H1 (cell line): ENCODE measurements at regions not wholly inside any gene's neighbourhood (a gene's known extent, or its start where the extent isn't known, plus 50 kb on each side); places are given as distances from the start of the nearest gene placed in this dataset.

Experiments
- CBX8 ChIP-seq: fragments of 300-800, 300-1000 bp; sonication (generic); IDR thresholded peaks from 2 replicates; pipeline ENCODE4 v1.7.1; 2016; ENCODE audit warnings: low read depth, low read length, borderline replicate concordance
- CHD2 ChIP-seq: IDR thresholded peaks from 2 replicates; pipeline ENCODE4 v1.6.1; 2012; ENCODE audit warnings: low read length, improper control_type of control experiment
- CTBP2 ChIP-seq: IDR thresholded peaks from 2 replicates; pipeline ENCODE4 v1.7.0; 2011; ENCODE audit warnings: borderline replicate concordance, mild to moderate bottlenecking, moderate library complexity, mixed read lengths, low read length; ENCODE audit not compliant: insufficient read depth, insufficient read length
- EZH2 ChIP-seq: fragments of 200-600 bp; sonication (generic); IDR thresholded peaks from 2 replicates; pipeline ENCODE4 v1.7.1; 2012; ENCODE audit warnings: low read depth, mild to moderate bottlenecking, moderate library complexity, low read length, inconsistent platforms; ENCODE audit not compliant: severe bottlenecking
- FOSL1 ChIP-seq: IDR thresholded peaks from 2 replicates; pipeline ENCODE4 v1.6.1; 2011; ENCODE audit warnings: mild to moderate bottlenecking, low read depth, low read length, moderate library complexity; ENCODE audit not compliant: insufficient read depth
- HDAC2 ChIP-seq, 2 experiments: fragments of 300-600 bp in 1 of 2; sonication (generic) in 1 of 2; IDR thresholded peaks; 2 replicates each; pipeline ENCODE4 v1.6.1; 2011 to 2012; ENCODE audit warnings: low read depth in 2 of 2, low read length in 2 of 2, mild to moderate bottlenecking in 2 of 2, moderate library complexity in 2 of 2, borderline replicate concordance in 1 of 2, inconsistent platforms in 1 of 2
- KDM1A ChIP-seq: fragments of 200-600, 300-600 bp; sonication (generic); IDR thresholded peaks from 2 replicates; pipeline ENCODE4 v1.7.1; 2016; ENCODE audit warnings: mild to moderate bottlenecking, low read length, borderline replicate concordance
- SIRT6 ChIP-seq: IDR thresholded peaks from one replicate; pipeline ENCODE4 v1.7.1; 2012; ENCODE audit warnings: low read length, inconsistent platforms
- SIX5 ChIP-seq: IDR thresholded peaks from 2 replicates; pipeline ENCODE4 v1.6.1; 2011; ENCODE audit warnings: mild to moderate bottlenecking, low read depth, low read length
- SP2 ChIP-seq: IDR thresholded peaks from 2 replicates; pipeline ENCODE4 v1.6.1; 2012; ENCODE audit warnings: mild to moderate bottlenecking, low read length, inconsistent platforms
- SUZ12 ChIP-seq: fragments of 200-600 bp; sonication (generic); IDR thresholded peaks from 2 replicates; pipeline ENCODE4 v1.6.1; 2012; ENCODE audit warnings: mild to moderate bottlenecking, inconsistent platforms, low read length, moderate library complexity, mixed read lengths
- YY1 ChIP-seq: IDR thresholded peaks from 2 replicates; pipeline ENCODE4 v1.6.1; 2011; ENCODE audit warnings: low read depth, mild to moderate bottlenecking, low read length
- ZNF274 ChIP-seq: IDR thresholded peaks from 2 replicates; pipeline ENCODE4 v1.7.0; 2012; ENCODE audit warnings: low read length, borderline replicate concordance; ENCODE audit errors: extremely low read depth

DNA sequence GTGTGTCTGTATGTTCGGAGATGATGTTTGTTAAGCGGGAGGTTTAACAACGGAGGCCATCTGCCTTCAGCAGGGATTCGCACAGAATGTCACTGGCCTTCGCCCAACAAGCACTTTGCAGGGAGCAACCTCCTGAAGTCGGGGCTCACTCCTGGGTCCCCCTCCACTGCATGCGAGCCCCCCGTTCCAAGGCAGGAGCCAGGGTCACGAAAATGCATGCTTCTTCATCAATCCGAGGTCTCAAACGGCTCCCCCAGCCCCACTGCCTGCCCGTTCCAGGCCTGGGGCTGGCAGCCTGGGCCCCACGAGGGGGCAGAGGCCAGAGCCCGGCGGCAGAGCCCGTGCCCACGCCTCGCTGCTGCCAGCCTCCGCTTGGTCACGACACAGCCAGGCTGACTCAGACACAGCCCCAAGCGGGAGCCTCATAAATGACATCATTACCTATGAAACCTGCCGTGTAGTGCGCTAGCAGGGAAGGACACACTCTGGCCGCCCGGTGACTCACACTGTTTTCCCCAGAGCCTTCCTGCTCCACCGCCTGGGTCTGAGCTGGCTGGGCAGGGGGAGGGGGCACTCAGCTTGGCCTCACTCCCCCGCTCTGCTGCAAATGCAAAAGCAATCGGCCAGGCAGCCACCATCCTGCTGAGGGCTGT, 169.5 kb upstream of the RTL1 start (continued):
- TF ChIP-seq SIX5: no peak
- TF ChIP-seq SUZ12: no peak
- TF ChIP-seq YY1: no peak
- TF ChIP-seq KDM1A: no peak
- no peak for TF ChIP-seq SIRT6
- TF ChIP-seq HDAC2 (IDR thresholded peaks at IDR 0.05; ENCODE audit: borderline replicate concordance in 1 of 2, low read depth in 2 of 2, low read length in 2 of 2): no peak
- no peak for TF ChIP-seq EZH2
- TF ChIP-seq CBX8: no peak
- no peak for TF ChIP-seq FOSL1
- no peak for TF ChIP-seq CHD2
- TF ChIP-seq SP2: no peak
- TF ChIP-seq ZNF274: no peak
- TF ChIP-seq CTBP2: peak; percentile 58
